Thyroid gland (tissue), 4 donors: ENCODE measurements at regions not wholly inside any gene's neighbourhood (a gene's known extent, or its start where the extent isn't known, plus 50 kb on each side); places are given as distances from the start of the nearest gene placed in this dataset.

Experiments used
- DNase-seq, 2 donors: peaks; one replicate each; pipeline ENCODE4 v3.0.0-alpha.2; 2019
- H3K27ac ChIP-seq, 3 donors: fragments of 200-600 bp; sonication (generic); 1 replicate in 2 of 3; 2 replicates in 1 of 3; pipeline ENCODE4 v1.5.1; 2016 to 2019; ENCODE audit warnings: mild to moderate bottlenecking in 1 of 3, moderate library complexity in 1 of 3
- H3K27me3 ChIP-seq: fragments of 200-600 bp; sonication (generic); one replicate; pipeline ENCODE4 v1.5.1; 2019
- H3K36me3 ChIP-seq, 2 donors: fragments of 200-600 bp; sonication (generic); one replicate each; pipeline ENCODE4 v1.5.1; 2016 to 2019
- H3K4me1 ChIP-seq, 2 donors: fragments of 200-600 bp; sonication (generic); one replicate each; pipeline ENCODE4 v1.5.1; 2017 to 2019
- H3K4me3 ChIP-seq, 3 donors: fragments of 200-600 bp; sonication (generic); replicated peaks in 1 of 3; 1 replicate in 2 of 3; 2 replicates in 1 of 3; pipeline ENCODE4 v1.5.1; 2016; ENCODE audit warnings: mild to moderate bottlenecking in 1 of 3
- H3K9me3 ChIP-seq: fragments of 200-600 bp; sonication (generic); one replicate; pipeline ENCODE4 v1.5.1; 2017
- CTCF ChIP-seq, 6 experiments: fragments of 200-600 bp in 3 of 6; fragments of 450-650 bp in 3 of 6; sonication (generic) in 3 of 6; IDR thresholded peaks; one replicate each; pipeline ENCODE4 v1.5.1; 2016 to 2019; ENCODE audit warnings: antibody characterized with exemption in 6 of 6, mild to moderate bottlenecking in 2 of 6, inconsistent platforms in 1 of 6, moderate library complexity in 1 of 6
- POLR2A ChIP-seq, 2 donors: fragments of 450-650 bp; IDR thresholded peaks; one replicate each; pipeline ENCODE4 v1.6.1; 2017; ENCODE audit warnings: antibody characterized with exemption in 2 of 2, mild to moderate bottlenecking in 2 of 2, moderate library complexity in 1 of 2
- WGBS, 2 donors: methylation state at CpG; one replicate each; pipeline ENCODE4 v1.1.5; 2017; 5-methylcytosine and 5-hydroxymethylcytosine counted together
- intact Hi-C: fragments of 100-400 bp; cut with DNase I; formaldehyde crosslinking; loops from one replicate; pipeline ENCODE4 v1.15.1; 2023

DNA sequence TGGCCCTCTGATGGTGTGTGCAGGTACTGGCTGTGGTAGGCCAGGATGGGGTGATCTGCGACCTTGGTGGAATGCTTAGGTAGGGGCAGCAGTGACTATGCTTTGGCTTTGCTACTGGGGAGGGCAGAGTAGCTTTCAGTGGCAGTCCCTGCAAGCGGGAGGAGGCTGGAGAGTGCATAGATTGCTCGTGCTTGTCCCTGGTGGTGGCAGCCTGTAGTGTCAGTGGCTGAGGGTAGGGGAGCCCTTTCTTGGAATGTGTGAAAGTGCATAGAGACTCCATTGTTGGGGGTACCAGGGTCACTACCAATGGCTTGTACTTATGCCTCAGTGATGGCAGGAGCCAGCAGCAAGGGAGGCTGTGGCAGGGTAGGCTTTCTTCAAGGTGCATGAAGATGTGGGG lies 582.6 kb downstream of the MRPL39 start:
- Histone ChIP-seq H3K27me3 (no peaks in the 10 kb centered on the region), H3K9me3 (no peaks in the 10 kb centered on the region), H3K27ac (no peak overlapping the region), H3K4me3 (no peak overlapping the region), H3K36me3 (no peaks in the 10 kb centered on the region), H3K4me1 (no peaks in the 10 kb centered on the region)
- TF ChIP-seq POLR2A (IDR thresholded peaks at IDR 0.05) (no peak), CTCF (IDR thresholded peaks at IDR 0.05) (no peak)
- DNase-seq, result no peak
- intact Hi-C loops, result no loop called here
- WGBS, 2 donors, result 84 to 100% methylated on average over 3 of the region's 3 CpGs

DNA sequence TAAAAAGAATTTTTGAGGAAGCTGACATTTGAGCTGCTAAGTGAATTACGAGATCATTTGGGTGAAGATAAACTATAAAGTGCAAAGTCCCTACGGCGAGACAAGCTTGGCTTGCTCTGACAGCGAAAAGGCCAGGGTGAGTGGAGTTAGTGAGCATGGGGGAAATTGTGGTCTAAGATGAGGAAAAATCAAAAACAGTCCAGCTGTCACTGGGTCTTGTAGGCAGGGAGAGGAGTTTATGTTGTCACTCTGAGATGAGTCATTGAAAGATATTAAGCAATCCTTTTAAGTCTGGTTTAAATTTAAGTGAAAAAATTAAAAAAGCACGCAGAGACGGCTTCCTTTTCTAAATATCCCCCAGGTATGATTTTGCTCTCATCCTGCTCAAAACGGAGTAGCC lies 601.9 kb downstream of the MRPL39 start:
- no peak for DNase-seq
- no peaks in the 10 kb centered on the region for H3K36me3 ChIP-seq

GRCh38 chr21:25002676-25003075 lies 604.6 kb downstream of the MRPL39 start:
- no peak for TF ChIP-seq POLR2A (IDR thresholded peaks at IDR 0.05)
- no peak for TF ChIP-seq CTCF (IDR thresholded peaks at IDR 0.05)
- no peak for DNase-seq
- intact Hi-C loops, result no loop called here
- Histone ChIP-seq H3K36me3 (no peaks in the 10 kb centered on the region), H3K27ac (no peak overlapping the region), H3K9me3 (no peaks in the 10 kb centered on the region), H3K4me3 (no peak overlapping the region), H3K27me3 (no peaks in the 10 kb centered on the region), H3K4me1 (no peaks in the 10 kb centered on the region)
- 67 to 74% methylated on average over 2 of the region's 2 CpGs for WGBS, 2 donors

More for the DNA sequence above, 601.9 kb downstream of the MRPL39 start:
- TF ChIP-seq POLR2A (IDR thresholded peaks at IDR 0.05) (no peak), CTCF (IDR thresholded peaks at IDR 0.05) (no peak)
- no peaks in the 10 kb centered on the region for H3K9me3 ChIP-seq
- H3K4me1 ChIP-seq, result no peaks in the 10 kb centered on the region
- H3K4me3 ChIP-seq, result no peak overlapping the region
- intact Hi-C loops, result no loop called here
- no peak overlapping the region for H3K27ac ChIP-seq
- H3K27me3 ChIP-seq, result no peaks in the 10 kb centered on the region
- 85 to 88% methylated on average over 7 of the region's 7 CpGs for WGBS, 2 donors

GRCh38 chr21:24995216-24995615 lies 612.1 kb downstream of the MRPL39 start:
- 15 to 32% methylated on average over 3 of the region's 3 CpGs for WGBS, 2 donors
- Histone ChIP-seq H3K9me3 (no peaks in the 10 kb centered on the region), H3K36me3 (no peaks in the 10 kb centered on the region), H3K4me3 (no peak overlapping the region), H3K4me1 (no peaks in the 10 kb centered on the region), H3K27me3 (no peaks in the 10 kb centered on the region), H3K27ac (no peak overlapping the region)
- no peak for TF ChIP-seq POLR2A (IDR thresholded peaks at IDR 0.05)
- DNase-seq, result no peak
- intact Hi-C loops, result no loop called here

- Histone ChIP-seq H3K27me3 (no peaks in the 10 kb centered on the region), H3K4me1 (no peaks in the 10 kb centered on the region), H3K9me3 (no peaks in the 10 kb centered on the region), H3K27ac (no peak overlapping the region), H3K36me3 (no peaks in the 10 kb centered on the region), H3K4me3 (no peak overlapping the region)
- no peak for DNase-seq
- 75 to 78% methylated on average over 4 of the region's 4 CpGs for WGBS, 2 donors
- intact Hi-C loops, result no loop called here
- TF ChIP-seq POLR2A (IDR thresholded peaks at IDR 0.05) (no peak), CTCF (IDR thresholded peaks at IDR 0.05) (no peak)
Observed at GRCh38 chr21:24994717-24995116, 612.6 kb downstream of the MRPL39 start.

- no peak overlapping the region for H3K27ac ChIP-seq
- H3K4me3 ChIP-seq, result no peak overlapping the region
- TF ChIP-seq CTCF (IDR thresholded peaks at IDR 0.05) (no peak), POLR2A (IDR thresholded peaks at IDR 0.05) (no peak)
- intact Hi-C loops, result no loop called here
- H3K4me1 ChIP-seq, result no peaks in the 10 kb centered on the region
- no peaks in the 10 kb centered on the region for H3K27me3 ChIP-seq
- H3K36me3 ChIP-seq, result no peaks in the 10 kb centered on the region
- DNase-seq, result no peak
- H3K9me3 ChIP-seq, result no peaks in the 10 kb centered on the region
Observed at GRCh38 chr21:24989516-24989915, 617.8 kb downstream of the MRPL39 start.
